ENCODE measurements at regions not wholly inside any gene's neighbourhood (a gene's known extent, or its start where the extent isn't known, plus 50 kb on each side); places are given as distances from the start of the nearest gene placed in this dataset.

- no peak overlapping the region for H3K9ac ChIP-seq
- no peaks in the 10 kb centered on the region for H3K9me2 ChIP-seq
- no peak for TF ChIP-seq NRF1 (IDR thresholded peaks at IDR 0.05; ENCODE audit: low read depth, low read length)
- no peak for TF ChIP-seq EZH2phosphoT487 (IDR thresholded peaks at IDR 0.05; ENCODE audit: borderline replicate concordance, low read depth)
- no peak for TF ChIP-seq USF2 (IDR thresholded peaks at IDR 0.05; ENCODE audit: borderline replicate concordance, low read depth, low read length)
- no peak overlapping the region for H3K4me2 ChIP-seq
- no peaks in the 10 kb centered on the region for H3K36me3 ChIP-seq (replicated peaks in 1 of 2; ENCODE audit: control insufficient read depth in 1 of 2, insufficient read depth in 2 of 2, low read length in 1 of 2)
- POLR2A ChIA-PET = no interaction called here
- no peaks in the 10 kb centered on the region for H3K9me3 ChIP-seq
- no peaks in the 10 kb centered on the region for H4K20me1 ChIP-seq (ENCODE audit: insufficient read depth)
- no peak for DNase-seq
- H3F3A ChIP-seq (replicated peaks; ENCODE audit: insufficient read depth) = no peaks in the 10 kb centered on the region
- WGBS (ENCODE audit: low lambda C conversion rate) = 88% methylated on average over 5 of the region's 5 CpGs
- H2AFZ ChIP-seq (ENCODE audit: low read depth) = no peak overlapping the region
- CTCF ChIA-PET = interaction anchor here (1.4 kb wide), 1 partner anchor 17 kb away, joined by 3 read pairs; no protein-coding TSS in a partner anchor
- H3K27me3 ChIP-seq (ENCODE audit: insufficient read depth) = no peaks in the 10 kb centered on the region
- H3K4me1 ChIP-seq (ENCODE audit: control insufficient read depth in 1 of 2, insufficient read depth in 2 of 2, low read depth in 1 of 2, low read length in 1 of 2) = no peaks in the 10 kb centered on the region
- H3K27ac ChIP-seq (ENCODE audit: low read depth in 2 of 2, low read length in 1 of 2) = no peak overlapping the region
- no peaks in the 10 kb centered on the region for H3K79me2 ChIP-seq (ENCODE audit: insufficient read depth)
- H3K4me3 ChIP-seq (ENCODE audit: low read depth in 2 of 2, low read length in 1 of 2) = no peak overlapping the region
These were observed 336.9 kb upstream of the TRAM1L1 start for GRCh38 chr4:117422297-117422696.

GRCh38 chr4:117425636-117426035 is 340.3 kb upstream of the TRAM1L1 start:
- H3K4me2 ChIP-seq = no peak overlapping the region
- CTCF ChIA-PET = no interaction called here
- POLR2A ChIA-PET = no interaction called here

More at GRCh38 chr4:117425636-117426035, 340.3 kb upstream of the TRAM1L1 start:
- H3K27me3 ChIP-seq (ENCODE audit: insufficient read depth) = no peaks in the 10 kb centered on the region
- H4K20me1 ChIP-seq (ENCODE audit: insufficient read depth) = no peaks in the 10 kb centered on the region
- H2AFZ ChIP-seq (ENCODE audit: low read depth) = no peak overlapping the region
- H3K79me2 ChIP-seq (ENCODE audit: insufficient read depth) = no peaks in the 10 kb centered on the region
- no peak overlapping the region for H3K4me3 ChIP-seq (ENCODE audit: low read depth in 2 of 2, low read length in 1 of 2)
- H3K9me3 ChIP-seq = no peaks in the 10 kb centered on the region
- no peaks in the 10 kb centered on the region for H3K36me3 ChIP-seq (replicated peaks in 1 of 2; ENCODE audit: control insufficient read depth in 1 of 2, insufficient read depth in 2 of 2, low read length in 1 of 2)
- H3K9ac ChIP-seq = no peak overlapping the region
- H3F3A ChIP-seq (replicated peaks; ENCODE audit: insufficient read depth) = no peaks in the 10 kb centered on the region
- no peaks in the 10 kb centered on the region for H3K4me1 ChIP-seq (ENCODE audit: control insufficient read depth in 1 of 2, insufficient read depth in 2 of 2, low read depth in 1 of 2, low read length in 1 of 2)
- H3K9me2 ChIP-seq = no peaks in the 10 kb centered on the region
- no peak for DNase-seq
- no peak for TF ChIP-seq TCF12 (IDR thresholded peaks at IDR 0.05)
- TF ChIP-seq PBX3 (IDR thresholded peaks at IDR 0.05) = no peak
- no peak for TF ChIP-seq RFX5 (IDR thresholded peaks at IDR 0.05; ENCODE audit: low read length)
- no peak for TF ChIP-seq USF2 (IDR thresholded peaks at IDR 0.05; ENCODE audit: borderline replicate concordance, low read depth, low read length)
- TF ChIP-seq RAD21 (IDR thresholded peaks at IDR 0.05; ENCODE audit: low read length) = no peak
- no peak for TF ChIP-seq RXRA (IDR thresholded peaks at IDR 0.05; ENCODE audit: borderline replicate concordance, low read depth)
- TF ChIP-seq MEF2A (IDR thresholded peaks at IDR 0.05; ENCODE audit: borderline replicate concordance, low read depth) = no peak
- TF ChIP-seq SMC3 (IDR thresholded peaks at IDR 0.05; ENCODE audit: low read depth, low read length) = no peak
- no peak for TF ChIP-seq RCOR1 (IDR thresholded peaks at IDR 0.05; ENCODE audit: low read length)
- TF ChIP-seq MXI1 (IDR thresholded peaks at IDR 0.05; ENCODE audit: low read depth, low read length) = no peak
- no peak for TF ChIP-seq CHD2 (IDR thresholded peaks at IDR 0.05; ENCODE audit: low read length, partially characterized antibody)
- TF ChIP-seq ZBTB33 (IDR thresholded peaks at IDR 0.05; ENCODE audit: borderline replicate concordance, low read depth) = no peak
- TF ChIP-seq FOXM1 (IDR thresholded peaks at IDR 0.05; ENCODE audit: low read depth) = no peak
- TF ChIP-seq SIN3A (IDR thresholded peaks at IDR 0.05; ENCODE audit: borderline replicate concordance, low read depth, low read length) = no peak
- H3K27ac ChIP-seq (ENCODE audit: low read depth in 2 of 2, low read length in 1 of 2) = no peak overlapping the region

Measured in SK-N-SH (cell line).